DMS79 treated with DMSO at 0.1 percent for 48 hours (cell line): ENCODE measurements at regions not wholly inside any gene's neighbourhood (a gene's known extent, or its start where the extent isn't known, plus 50 kb on each side); places are given as distances from the start of the nearest gene placed in this dataset.
"Not testable (repeated sequence)": the region's sequence is repeated elsewhere in the genome, so short reads cannot be mapped to it uniquely, and the experiment has no call there.

Source experiments
- DNase-seq: peaks from one replicate; lab custom pipeline; 2025; lab: John Stamatoyannopoulos, UW

- DNase-seq: no peak
These were observed 55.1 kb upstream of the TLR4 start for GRCh38 chr9:117649126-117649525.

- DNase-seq: no peak
These were observed 59.1 kb upstream of the TLR4 start for GRCh38 chr9:117644932-117645636.

DNA sequence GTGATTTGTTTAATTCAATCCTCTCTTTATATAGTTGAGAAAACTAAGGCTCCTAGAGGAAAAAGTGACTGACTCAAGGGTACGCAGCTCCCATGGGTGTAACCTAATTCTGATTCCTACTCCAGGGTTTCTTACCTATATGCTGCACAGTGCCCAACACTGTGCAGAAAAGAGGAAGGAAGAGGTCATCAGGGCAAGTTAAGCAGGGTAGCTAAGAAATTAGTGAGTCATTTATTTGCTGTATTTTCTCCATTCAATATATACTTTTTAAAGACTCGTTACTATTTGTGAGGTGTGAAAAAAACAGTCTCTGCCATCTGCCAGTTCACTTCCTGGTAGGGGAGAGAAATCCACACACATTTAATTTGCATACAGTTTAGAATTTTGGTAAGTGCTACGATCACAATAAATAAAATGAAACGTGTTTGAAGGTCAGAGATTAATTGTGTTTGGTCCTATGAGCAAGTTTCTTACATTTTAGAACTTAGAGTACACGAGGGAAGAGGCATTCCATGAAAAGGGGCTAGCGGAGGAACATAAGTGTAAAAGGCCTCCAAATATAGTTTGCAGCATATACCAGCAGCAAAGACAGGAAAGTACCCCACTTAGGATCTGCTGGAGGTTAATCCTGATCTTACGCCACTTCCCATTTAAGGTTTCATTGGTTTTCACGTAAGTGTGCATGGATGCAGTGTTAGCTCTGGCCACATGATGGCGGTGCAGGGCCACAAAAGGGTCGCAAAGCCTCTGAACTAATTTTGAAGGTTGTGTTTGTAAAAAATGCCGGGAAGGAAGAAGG is 59.9 kb upstream of the TLR4 start:
- DNase-seq: peak; percentile 54

GRCh38 chr9:117643288-117643654 is 60.9 kb upstream of the TLR4 start:
- no peak for DNase-seq

DNA sequence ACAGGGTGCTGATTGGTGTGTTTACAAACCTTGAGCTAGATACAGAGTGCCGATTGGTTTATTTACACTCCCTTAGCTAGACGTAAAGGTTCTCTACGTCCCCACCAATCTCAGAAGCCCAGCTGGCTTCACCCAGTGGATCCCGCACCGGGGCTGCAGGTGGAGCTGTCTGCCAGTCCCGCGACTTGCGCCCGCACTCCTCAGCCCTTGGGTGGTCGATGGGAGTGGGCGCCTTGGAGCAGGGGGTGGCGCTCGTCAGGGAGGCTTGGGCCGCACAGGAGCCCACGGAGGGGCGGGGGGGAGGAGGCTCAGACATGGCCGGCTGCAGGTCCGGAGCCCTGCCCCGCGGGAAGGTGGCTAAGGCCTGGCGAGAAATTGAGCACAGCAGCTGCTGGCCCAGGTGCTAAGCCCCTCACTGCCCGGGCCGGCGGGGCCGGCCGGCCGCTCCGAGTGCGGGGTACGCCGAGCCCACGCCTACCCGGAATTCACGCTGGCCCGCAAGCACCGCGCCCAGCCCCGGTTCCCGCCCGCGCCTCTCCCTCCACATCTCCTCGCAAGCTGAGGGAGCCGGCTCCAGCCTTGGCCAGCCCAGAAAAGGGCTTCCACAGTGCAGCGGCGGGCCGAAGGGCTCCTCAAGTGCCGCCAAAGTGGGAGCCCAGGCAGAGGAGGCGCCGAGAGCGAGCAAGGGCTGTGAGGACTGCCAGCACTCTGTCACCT is 61.5 kb upstream of the TLR4 start:
- DNase-seq: not testable (repeated sequence)

- no peak for DNase-seq
These were observed 67.5 kb upstream of the TLR4 start for GRCh38 chr9:117636681-117637080.

DNA sequence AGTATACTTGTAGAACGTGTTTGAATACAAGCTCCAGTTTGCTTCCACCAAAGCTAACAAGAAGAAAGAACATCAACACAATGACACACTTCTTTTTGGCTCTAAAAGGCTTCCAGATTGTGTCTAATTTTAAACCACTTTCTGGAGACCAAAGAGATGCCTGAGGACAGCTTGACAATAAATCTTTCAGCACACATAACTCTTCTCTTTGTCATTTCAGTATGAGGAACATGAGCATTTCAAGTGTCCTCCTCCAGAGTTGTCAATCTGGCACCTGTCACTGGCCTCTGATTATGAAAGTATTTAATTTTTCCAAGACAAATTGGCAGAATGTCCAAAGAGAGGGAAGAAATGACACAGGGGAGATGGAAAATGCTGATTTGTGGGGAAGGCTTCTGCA is 79.0 kb upstream of the TLR4 start:
- DNase-seq: no peak

DNA sequence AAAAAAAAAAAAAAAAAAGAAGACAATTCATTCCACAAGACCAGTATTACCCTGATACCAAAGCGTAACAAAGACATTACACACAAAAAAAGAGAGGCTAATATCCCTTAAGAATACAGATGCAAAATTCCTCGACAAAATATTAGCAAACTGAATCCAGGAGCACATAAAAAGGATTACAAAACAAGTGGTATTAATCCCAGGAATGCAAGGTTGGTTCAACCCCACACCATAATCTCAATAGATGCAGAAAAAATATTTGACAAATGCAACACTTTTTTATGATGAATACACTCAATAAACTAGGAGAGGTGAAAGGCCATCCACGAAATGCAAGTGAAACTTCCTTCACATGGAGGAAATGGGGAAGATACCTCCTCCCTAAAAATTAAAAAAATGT is 80.1 kb upstream of the TLR4 start:
- DNase-seq: no peak

DNA sequence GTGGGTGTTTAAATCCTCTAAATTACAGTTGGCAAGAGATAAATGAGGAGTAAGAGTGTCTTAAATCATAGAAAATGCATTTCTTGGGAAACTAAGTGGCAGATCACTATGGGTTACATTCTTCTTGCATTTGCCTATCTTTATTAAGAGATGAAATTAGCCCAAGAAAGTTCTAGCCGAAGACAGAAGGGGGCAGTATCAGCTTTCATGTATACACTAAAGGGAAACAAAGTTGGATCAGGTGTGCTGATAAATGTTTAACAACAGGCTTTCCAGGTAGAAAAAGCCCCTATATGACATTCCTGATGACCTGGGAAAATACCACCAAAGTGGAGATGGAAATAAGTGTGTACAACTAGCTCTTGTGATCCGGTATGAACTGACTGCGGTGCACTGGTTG is 81.9 kb upstream of the TLR4 start:
- DNase-seq: no peak

DNA sequence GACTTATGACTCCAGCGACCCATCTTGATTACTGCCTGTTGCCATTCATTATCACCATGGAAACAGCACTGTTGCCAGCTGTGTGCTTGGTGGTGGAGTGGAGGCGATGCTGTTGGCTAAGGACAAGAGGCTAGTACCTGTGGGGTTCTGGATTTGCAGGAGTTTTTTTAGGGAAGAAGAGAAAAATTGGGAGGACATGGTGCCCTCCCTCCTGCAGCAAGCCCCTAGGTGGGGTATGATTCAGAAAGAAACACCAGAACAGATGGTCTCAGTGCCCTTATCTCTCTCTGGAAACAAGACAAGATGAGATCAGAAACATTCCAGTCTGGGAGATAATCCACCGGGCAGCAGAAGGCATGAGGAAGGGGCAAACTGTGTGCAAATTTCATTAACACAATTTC is 87.8 kb upstream of the TLR4 start:
- DNase-seq: peak; percentile 44

DNA sequence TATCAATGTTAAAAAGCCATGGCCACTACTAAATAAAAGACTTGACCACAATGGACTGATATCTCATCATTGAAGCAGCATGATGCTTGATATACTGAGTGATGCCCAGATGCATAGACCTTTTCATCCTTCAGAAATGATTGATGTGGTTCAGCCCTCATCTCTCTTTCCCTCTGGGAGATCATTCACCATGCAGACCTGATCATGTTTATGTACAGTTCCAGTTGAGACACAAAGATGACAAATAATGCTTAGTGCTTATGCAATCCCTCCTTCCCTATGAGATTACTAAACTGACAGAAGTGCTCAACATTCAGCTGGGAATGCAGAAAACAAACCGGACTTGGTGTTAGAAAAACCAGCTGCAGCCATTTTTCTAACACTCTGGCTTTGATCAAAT is 91.9 kb upstream of the TLR4 start:
- no peak for DNase-seq

GRCh38 chr9:117597977-117598376 is 106.2 kb upstream of the TLR4 start:
- no peak for DNase-seq

DNA sequence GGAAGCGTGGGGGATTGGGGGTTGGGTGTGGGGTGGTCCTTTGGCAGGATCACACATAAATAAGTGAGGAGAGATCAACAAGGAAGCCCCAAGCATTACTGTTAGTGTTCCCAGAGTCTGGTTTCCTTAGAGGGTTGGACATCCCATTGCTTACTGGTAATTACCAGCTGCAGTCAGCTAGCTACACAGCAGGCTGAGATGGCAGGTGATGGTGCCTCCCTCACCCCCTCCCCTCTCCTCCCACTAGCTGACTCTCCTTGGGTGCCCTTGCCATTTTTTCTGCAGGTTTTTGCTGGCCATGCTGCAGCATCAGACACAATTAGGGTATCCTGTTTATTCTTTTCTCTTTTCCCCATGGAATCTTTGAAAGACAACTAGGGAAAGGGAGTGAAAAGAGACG is 107.5 kb upstream of the TLR4 start:
- no peak for DNase-seq

DNA sequence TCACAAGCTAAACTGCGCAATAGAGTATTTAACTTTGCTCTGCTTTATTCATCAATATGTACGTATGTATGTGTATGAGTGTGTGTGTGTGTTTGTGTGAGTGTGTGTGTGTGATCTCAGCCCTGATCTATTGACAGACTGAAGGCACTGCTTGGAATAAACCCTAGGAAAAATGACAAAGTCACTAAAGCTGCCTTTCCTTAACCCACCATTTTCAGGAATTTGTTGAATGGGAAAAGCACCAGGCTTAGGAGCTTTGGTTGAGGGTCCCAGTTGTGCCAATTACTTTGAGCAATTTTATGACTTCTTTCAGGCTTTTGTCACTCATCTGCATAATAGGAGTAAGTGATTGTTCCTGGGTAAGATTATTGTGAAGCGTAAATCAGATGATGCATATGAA is 108.6 kb upstream of the TLR4 start:
- no peak for DNase-seq

GRCh38 chr9:117587263-117587662 is 116.9 kb upstream of the TLR4 start:
- DNase-seq: no peak

- no peak for DNase-seq
These were observed 130.1 kb upstream of the TLR4 start for GRCh38 chr9:117574099-117574498.

DNA sequence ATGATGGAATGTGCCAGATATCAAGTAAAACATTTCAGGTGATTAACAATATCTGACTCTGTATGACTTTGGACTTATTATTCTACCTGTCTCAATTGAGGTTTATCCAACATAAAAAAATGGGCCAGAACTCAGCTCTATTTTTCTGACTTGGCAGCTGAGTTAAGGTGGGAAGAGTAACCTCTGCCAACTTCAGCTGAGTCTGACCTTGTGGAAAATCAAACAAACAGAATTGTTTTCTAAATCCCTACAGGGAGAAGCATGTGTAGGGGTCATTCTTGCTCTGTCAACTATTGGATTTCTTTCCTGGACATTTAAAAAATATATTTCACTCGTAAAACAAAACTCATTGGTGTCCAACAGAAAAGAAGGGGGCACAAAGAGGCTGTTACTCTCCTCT is 139.4 kb upstream of the TLR4 start:
- no peak for DNase-seq

DNA sequence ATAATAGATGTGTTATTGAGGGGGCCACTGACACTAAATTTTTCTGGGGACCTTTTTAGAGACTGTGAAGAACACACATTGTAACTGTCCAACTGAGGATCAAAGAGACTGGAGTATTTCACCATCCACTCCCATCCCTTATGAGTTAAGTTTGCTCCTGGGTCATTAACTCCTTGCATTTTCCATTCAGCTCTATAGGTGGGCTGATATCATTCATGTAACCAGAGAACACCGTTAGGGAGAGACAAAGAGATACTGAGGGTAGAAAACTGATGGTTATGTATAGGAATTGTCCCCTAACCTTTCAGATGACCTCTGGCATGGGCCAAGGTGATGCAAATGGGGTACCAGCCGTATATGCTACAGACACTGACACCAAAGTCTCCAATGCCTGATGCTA is 142.4 kb upstream of the TLR4 start:
- no peak for DNase-seq

- DNase-seq: no peak
These were observed 141.2 kb upstream of the ASTN2 start for GRCh38 chr9:117555964-117556629.

DNA sequence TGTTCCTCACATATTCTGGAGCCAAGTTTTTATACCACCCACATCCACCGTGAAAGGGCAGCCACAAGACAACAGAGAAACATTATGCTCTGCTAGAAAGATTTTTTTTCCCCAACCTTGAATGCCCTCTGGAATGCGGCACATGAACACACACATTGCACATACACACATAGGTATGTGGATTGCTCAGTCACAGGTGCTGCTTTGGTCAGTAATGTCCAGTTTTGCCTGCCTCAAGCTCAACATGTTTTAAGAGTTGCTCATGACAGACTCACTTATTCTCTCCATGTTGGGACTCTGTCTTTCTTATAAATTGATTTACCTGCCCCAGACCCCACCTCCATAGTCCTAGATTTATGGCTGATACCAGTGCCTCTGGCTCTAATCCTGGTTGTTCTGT is 138.0 kb upstream of the ASTN2 start:
- no peak for DNase-seq

DNA sequence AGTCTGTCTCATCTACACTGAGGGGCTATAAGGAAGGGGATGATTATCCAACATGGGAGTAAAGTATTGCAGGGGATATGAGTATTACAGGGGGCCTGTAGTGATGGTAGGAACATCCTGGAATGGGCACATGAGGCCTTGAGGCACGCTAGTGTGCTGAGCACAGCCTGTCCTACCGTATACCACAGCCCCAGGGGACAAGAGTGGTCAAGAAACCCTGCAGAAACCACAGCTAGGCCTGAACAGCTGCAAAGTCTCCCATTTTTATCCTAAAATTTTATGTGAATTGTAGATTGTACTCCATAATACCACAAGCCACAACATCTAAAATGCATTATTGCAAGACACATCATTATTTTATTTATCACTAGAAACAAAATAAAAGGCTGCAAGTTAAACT is 136.3 kb upstream of the ASTN2 start:
- DNase-seq: no peak

GRCh38 chr9:117549444-117549843 is 134.6 kb upstream of the ASTN2 start:
- DNase-seq: no peak

GRCh38 chr9:117548556-117548955 is 133.7 kb upstream of the ASTN2 start:
- DNase-seq: no peak
